ENCODE measurements at regions not wholly inside any gene's neighbourhood (a gene's known extent, or its start where the extent isn't known, plus 50 kb on each side); places are given as distances from the start of the nearest gene placed in this dataset.

- DNase-seq (ENCODE audit: low read depth in 3 of 3, low spot score in 2 of 3): peak; percentile 13 to 30 (median 23)
Observed at GRCh38 chr7:12067156-12067831, 143.8 kb upstream of the TMEM106B start.

- DNase-seq (ENCODE audit: low read depth in 3 of 3, low spot score in 2 of 3): no peak
Observed at GRCh38 chr7:12069757-12070156, 141.3 kb upstream of the TMEM106B start.

- DNase-seq (ENCODE audit: low read depth in 3 of 3, low spot score in 2 of 3): no peak
Observed at GRCh38 chr7:12074889-12075288, 136.2 kb upstream of the TMEM106B start.

- no peak for DNase-seq (ENCODE audit: low read depth in 3 of 3, low spot score in 2 of 3)
Observed at GRCh38 chr7:12080006-12080405, 131.1 kb upstream of the TMEM106B start.

- no peak for DNase-seq (ENCODE audit: low read depth in 3 of 3, low spot score in 2 of 3)
Observed at GRCh38 chr7:12085516-12085915, 125.6 kb upstream of the TMEM106B start.

GRCh38 chr7:12089951-12090756 is 120.9 kb upstream of the TMEM106B start:
- no peak for DNase-seq (ENCODE audit: low read depth in 3 of 3, low spot score in 2 of 3)

GRCh38 chr7:12090757-12091221 is 120.3 kb upstream of the TMEM106B start:
- DNase-seq (ENCODE audit: low read depth in 3 of 3, low spot score in 2 of 3): no peak

GRCh38 chr7:12091231-12091630 is 119.9 kb upstream of the TMEM106B start:
- no peak for DNase-seq (ENCODE audit: low read depth in 3 of 3, low spot score in 2 of 3)

GRCh38 chr7:12092499-12093130 is 118.5 kb upstream of the TMEM106B start:
- DNase-seq (ENCODE audit: low read depth in 3 of 3, low spot score in 2 of 3): no peak

GRCh38 chr7:12093365-12093764 is 117.7 kb upstream of the TMEM106B start:
- DNase-seq (ENCODE audit: low read depth in 3 of 3, low spot score in 2 of 3): no peak

- no peak for DNase-seq (ENCODE audit: low read depth in 3 of 3, low spot score in 2 of 3)
Observed at GRCh38 chr7:12094365-12094921, 116.7 kb upstream of the TMEM106B start.

- no peak for DNase-seq (ENCODE audit: low read depth in 3 of 3, low spot score in 2 of 3)
Observed at GRCh38 chr7:12102126-12102525, 109.0 kb upstream of the TMEM106B start.

GRCh38 chr7:12102527-12102926 is 108.6 kb upstream of the TMEM106B start:
- no peak for DNase-seq (ENCODE audit: low read depth in 3 of 3, low spot score in 2 of 3)

- DNase-seq (ENCODE audit: low read depth in 3 of 3, low spot score in 2 of 3): no peak
Observed at GRCh38 chr7:12103948-12104347, 107.1 kb upstream of the TMEM106B start.

- DNase-seq (ENCODE audit: low read depth in 3 of 3, low spot score in 2 of 3): no peak
Observed at GRCh38 chr7:12107381-12107780, 103.7 kb upstream of the TMEM106B start.

- peak in 2 of 3 donors; percentile 32 to 36 for DNase-seq (ENCODE audit: low read depth in 3 of 3, low spot score in 2 of 3)
Observed at GRCh38 chr7:12107841-12108254, 103.2 kb upstream of the TMEM106B start.

- no peak for DNase-seq (ENCODE audit: low read depth in 3 of 3, low spot score in 2 of 3)
Observed at GRCh38 chr7:12110425-12110824, 100.7 kb upstream of the TMEM106B start.

GRCh38 chr7:12111422-12112405 is 99.4 kb upstream of the TMEM106B start:
- peak in 1 of 3 donors; percentile 43 for DNase-seq (ENCODE audit: low read depth in 3 of 3, low spot score in 2 of 3)

GRCh38 chr7:12117170-12117569 is 93.9 kb upstream of the TMEM106B start:
- DNase-seq (ENCODE audit: low read depth in 3 of 3, low spot score in 2 of 3): no peak
